HG03460 (cell line): ENCODE measurements at regions not wholly inside any gene's neighbourhood (a gene's known extent, or its start where the extent isn't known, plus 50 kb on each side); places are given as distances from the start of the nearest gene placed in this dataset.
"Not testable (repeated sequence)": the region's sequence is repeated elsewhere in the genome, so short reads cannot be mapped to it uniquely, and the experiment has no call there.

ENCODE experiments used
- ATAC-seq: cut with Tn5 transposase; IDR thresholded peaks from one replicate; pipeline ENCODE4 v1.9.1; 2021; ENCODE audit not compliant: unreplicated experiment

DNA sequence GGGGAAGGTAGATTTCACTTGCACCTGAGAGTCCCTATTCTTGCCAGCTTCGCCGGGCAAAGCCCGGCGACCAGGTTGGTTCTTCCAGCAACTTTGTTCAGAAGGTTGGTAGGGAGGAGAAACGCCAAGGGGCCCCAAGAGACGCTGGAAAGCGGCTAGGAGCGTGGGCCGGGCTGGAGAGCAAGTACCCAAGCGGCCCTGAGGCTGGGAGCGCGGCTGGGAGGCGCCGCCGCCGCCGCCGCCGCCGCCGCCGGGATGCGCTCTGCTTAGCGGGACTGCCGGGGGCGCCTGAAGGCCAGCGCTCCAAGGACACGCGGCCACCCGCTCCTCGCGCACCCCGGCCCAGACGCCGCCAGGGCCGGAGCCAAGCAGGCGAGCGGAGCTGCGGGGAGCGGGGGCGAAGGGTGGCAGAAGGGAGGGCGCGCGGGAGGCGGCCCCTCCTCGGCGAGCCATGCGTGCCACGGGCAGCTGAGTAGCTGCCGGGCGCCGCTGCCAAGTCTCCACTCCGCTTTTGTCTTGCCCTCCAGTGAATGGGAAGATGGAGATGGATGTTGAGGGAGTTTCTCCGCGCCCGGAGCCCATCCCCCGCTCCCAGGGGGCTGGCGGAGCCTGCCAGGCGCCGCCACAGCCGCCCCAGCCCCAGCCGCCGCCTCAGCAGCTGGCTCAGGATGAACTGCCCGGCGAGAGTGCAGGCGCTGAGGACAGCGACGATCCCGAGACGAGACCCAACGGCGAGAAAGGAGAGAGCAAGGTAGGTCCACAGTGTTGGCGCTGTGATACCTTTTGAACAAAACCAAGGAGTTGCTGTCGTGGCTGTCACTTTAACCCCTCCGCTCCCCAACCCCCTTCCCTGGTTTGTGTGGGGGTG lies 227.4 kb upstream of the AZI2 start:
- ATAC-seq, result no peak

GRCh38 chr3:28576614-28577200 lies 228.1 kb upstream of the AZI2 start:
- ATAC-seq, result no peak

GRCh38 chr3:28577941-28578500 lies 229.4 kb upstream of the AZI2 start:
- no peak for ATAC-seq

GRCh38 chr3:28586325-28586724 lies 237.7 kb upstream of the AZI2 start:
- peak; percentile 57 for ATAC-seq

- ATAC-seq, result no peak
These were observed 239.1 kb upstream of the AZI2 start for GRCh38 chr3:28587723-28588122.

- ATAC-seq, result no peak
These were observed 241.6 kb upstream of the AZI2 start for GRCh38 chr3:28590216-28590615.

DNA sequence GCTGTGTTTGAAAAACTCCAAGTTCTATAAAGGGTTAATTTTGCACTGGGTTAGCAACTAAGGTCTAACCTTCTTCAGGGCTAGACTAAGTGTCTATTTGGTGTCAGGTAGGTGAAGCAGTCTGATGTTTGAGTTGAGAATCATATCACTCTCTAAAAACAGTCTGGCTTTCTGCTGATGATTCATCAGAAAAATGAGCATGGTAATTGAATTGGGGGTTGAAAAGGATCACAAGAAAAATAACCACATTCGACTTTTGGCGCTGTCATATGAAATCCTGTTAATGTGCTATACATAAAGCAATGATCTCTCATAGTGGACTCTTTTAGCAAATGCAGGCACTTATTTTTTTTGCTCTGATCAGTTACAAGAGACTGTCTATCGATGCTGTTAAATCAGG lies 242.2 kb upstream of the AZI2 start:
- no peak for ATAC-seq

DNA sequence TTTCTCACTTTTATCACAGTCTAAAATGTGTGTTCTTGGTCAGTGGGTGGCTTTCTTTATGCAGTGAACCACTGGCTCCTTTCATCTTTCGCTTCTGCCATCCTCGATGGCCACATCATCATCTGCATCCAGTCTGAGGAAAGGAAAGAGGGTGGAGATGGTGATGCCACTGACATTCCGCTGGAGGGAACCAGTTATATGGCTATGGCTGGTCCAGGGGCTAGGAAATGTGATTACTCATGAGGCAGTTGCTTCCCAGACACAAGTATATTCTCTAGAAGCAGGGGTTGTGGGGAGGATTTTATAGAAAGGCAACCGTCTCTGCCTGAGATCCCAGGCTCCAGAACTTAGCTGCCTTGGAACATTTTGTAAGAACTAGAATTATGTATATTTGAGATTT lies 246.7 kb upstream of the AZI2 start:
- no peak for ATAC-seq

DNA sequence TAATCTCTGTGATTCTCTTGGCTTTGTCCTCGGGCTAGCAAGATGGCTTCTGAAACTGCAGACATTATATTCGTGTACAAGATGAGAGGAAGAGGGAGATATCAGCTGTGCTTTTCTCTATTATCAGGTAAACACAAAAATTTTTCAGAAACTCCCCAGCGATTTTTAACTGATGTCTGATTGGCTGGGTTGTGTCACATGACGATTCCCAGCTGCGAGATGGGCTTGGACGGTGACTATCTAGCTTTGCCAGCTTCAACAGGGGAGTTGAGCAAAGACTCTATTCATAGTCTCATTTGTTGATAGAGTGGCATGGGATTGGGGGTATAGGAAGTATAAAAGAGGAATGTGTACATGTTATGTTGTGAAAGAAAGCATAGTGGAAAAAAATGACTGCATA lies 248.8 kb upstream of the AZI2 start:
- ATAC-seq, result no peak

- no peak for ATAC-seq
These were observed 249.5 kb upstream of the AZI2 start for GRCh38 chr3:28598165-28598564.

DNA sequence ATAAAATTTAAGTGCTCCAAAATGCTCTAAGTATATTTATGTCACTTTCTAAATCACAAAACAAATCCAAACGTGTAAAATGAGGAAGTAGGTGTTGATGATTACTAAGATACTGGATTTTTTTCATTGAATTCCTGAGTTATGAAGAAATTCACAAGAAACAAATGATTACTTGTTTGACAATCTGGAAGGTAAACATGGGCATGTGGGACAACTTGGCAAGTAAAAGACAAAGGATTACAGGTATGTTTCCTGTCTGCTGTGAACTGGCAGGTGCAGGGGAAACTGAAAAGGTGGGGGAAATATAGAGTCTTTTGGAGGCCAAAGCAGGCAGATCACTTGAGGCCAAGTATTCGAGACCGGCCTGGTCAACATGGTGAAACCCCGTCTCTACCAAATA lies 252.7 kb upstream of the AZI2 start:
- ATAC-seq, result no peak

GRCh38 chr3:28606283-28606682 lies 257.7 kb upstream of the AZI2 start:
- no peak for ATAC-seq

GRCh38 chr3:28612232-28612631 lies 263.6 kb upstream of the AZI2 start:
- no peak for ATAC-seq

DNA sequence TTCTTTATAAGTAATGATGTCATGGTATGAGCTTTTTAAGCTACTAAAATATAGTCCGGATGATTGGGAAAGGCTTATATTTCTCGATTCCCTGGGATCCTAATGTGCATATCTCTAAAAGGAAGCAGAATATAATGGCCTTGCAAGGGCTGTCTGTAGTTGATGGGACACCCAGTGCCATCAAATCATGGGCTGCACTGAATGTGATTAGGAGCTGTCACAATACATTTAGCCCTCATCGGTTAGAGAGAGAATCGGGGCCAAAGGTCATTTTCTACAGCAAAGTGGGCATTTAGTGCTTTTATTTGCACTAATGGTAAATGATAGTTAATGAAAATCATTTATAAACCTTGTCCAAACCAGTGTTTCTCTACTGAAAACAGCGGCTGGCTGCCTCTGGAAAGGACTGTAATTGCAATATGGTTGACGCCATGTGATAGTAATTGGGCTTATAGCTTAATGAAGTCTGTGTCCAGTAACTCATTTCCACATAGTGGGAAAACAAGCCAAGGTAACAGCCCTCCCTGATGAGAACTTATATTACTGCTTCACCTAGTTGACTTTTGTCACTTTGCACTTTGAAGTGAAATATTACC lies 265.0 kb upstream of the AZI2 start:
- ATAC-seq, result no peak

DNA sequence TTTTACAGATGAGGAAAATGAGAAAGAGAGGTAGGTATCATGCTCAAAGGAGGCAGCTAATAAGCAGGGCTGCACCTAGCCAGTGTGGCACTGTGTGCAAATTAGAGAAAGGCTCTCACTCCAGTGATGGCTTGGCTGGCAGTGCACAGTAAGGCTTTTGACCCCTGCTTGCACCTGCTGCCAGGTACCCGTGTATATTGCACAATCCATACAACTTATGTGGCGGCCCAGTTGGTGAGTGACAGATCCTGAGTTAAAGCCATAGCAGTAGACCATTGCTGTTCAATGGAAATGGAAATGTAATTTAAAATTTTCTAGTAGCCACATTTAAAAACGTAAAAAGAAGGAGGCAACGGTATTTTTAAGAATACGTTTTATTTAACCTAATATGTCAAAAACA lies 266.4 kb upstream of the AZI2 start:
- no peak for ATAC-seq

DNA sequence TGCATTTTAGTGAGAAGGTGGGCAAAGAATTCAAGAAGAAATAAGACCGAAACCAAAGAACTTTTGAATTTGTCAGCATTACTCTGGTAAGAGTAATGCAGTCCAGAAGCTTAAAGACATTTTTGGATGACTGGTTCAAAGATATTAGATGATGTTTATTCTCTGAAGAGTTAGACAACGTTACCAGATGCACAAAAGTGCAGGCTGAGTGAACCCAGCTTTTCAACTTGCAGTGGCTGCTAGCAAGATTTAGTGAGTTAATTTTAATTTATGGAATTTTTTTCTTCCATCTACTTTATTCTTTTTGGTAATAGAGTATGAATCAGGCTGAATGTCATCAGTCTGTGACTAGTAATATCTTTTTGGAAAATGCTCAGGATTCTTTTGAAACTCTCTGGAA lies 267.3 kb upstream of the AZI2 start:
- ATAC-seq, result no peak

- no peak for ATAC-seq
These were observed 269.2 kb upstream of the AZI2 start for GRCh38 chr3:28617821-28618220.

DNA sequence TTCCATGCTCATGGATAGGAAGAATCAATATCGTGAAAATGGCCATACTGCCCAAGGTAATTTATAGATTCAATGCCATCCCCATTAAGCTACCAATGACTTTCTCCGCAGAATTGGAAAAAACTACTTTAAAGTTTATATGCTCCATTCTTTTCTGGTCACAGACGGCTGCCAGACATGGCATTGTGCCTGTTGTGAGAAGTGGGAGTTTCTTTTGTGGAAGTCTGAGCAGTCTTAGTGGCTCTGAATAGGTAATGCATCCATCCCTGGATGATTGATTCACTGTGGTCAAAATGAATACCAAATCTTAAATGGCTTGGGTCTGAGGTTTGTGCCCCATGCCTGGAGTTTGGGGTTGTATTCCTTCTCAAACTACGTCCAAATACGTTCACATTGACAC lies 274.5 kb upstream of the AZI2 start:
- ATAC-seq, result no peak

- no peak for ATAC-seq
These were observed 275.5 kb upstream of the AZI2 start for GRCh38 chr3:28624084-28624483.

DNA sequence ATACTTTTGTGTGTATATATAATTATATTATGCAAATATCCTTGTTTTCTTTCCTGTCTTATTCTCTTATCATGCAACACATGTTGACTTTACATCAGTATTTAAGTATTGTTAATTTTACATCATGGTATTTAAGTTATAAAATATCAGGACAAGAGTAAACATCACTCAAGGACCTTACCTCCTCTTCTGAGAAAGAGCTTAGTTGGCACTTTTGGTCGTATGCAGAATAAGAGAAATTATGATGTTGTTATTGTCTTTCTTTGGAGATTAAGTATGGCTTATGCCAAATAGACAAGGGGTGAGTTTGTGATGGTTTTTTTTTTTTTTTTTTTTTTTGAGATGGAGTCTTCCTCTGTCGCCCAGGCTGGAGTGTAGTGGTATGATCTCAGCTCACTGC lies 279.2 kb upstream of the AZI2 start:
- ATAC-seq, result not testable (repeated sequence)

DNA sequence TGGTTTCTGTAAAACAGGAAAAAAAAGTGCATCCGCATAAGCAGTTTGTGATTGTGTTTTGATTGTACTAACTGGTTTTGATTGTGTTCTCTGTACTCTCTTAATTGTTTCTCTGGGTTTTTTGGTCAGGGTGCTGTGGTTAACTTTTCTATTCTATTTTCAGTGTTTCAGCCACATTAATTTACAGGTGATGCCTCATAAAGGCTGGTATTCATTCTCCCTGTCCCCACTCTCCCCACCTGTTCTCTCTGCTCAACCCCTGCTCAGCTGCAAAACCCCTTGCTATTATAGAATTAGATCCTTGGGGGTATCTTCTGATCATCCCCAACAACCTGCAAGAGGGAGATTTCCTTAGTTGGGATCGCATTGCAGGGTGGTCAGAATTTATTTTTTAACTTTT lies 285.4 kb upstream of the AZI2 start:
- ATAC-seq, result no peak

- no peak for ATAC-seq
These were observed 289.1 kb upstream of the AZI2 start for GRCh38 chr3:28637742-28638141.
